Posterior cingulate gyrus (tissue), 11 donors: ENCODE measurements at regions not wholly inside any gene's neighbourhood (a gene's known extent, or its start where the extent isn't known, plus 50 kb on each side); places are given as distances from the start of the nearest gene placed in this dataset.

ENCODE experiments used
- DNase-seq, 10 donors: peaks; one replicate each; pipeline versions ENCODE4 v3.0.0 to v3.0.0-alpha.2; 2020 to 2021; ENCODE audit warnings: mixed read lengths in 3 of 10
- intact Hi-C: fragments of 100-400 bp; cut with DNase I; formaldehyde crosslinking; loops from one replicate; pipeline ENCODE4 v1.15.1; 2023

- intact Hi-C loops, result no loop called here
- DNase-seq, result no peak
Observed at GRCh38 chr2:138985881-138986280, 205.7 kb upstream of the NXPH2 start.

- intact Hi-C loops, result no loop called here
- DNase-seq, result no peak
Observed at GRCh38 chr2:138979131-138979785, 199.1 kb upstream of the NXPH2 start.

GRCh38 chr2:138974651-138975050 lies 194.5 kb upstream of the NXPH2 start:
- intact Hi-C loops, result no loop called here

GRCh38 chr2:138964418-138964817 lies 184.2 kb upstream of the NXPH2 start:
- DNase-seq, result no peak
- intact Hi-C loops, result no loop called here

More at GRCh38 chr2:138974651-138975050, 194.5 kb upstream of the NXPH2 start:
- no peak for DNase-seq

GRCh38 chr2:138962686-138963085 lies 182.5 kb upstream of the NXPH2 start:
- intact Hi-C loops, result no loop called here
- no peak for DNase-seq

- intact Hi-C loops, result no loop called here
Observed at GRCh38 chr2:138960191-138960590, 180.0 kb upstream of the NXPH2 start.

GRCh38 chr2:138959031-138959430 lies 178.8 kb upstream of the NXPH2 start:
- intact Hi-C loops, result no loop called here
- no peak for DNase-seq

More at GRCh38 chr2:138960191-138960590, 180.0 kb upstream of the NXPH2 start:
- DNase-seq, result no peak

GRCh38 chr2:138956116-138956515 lies 175.9 kb upstream of the NXPH2 start:
- DNase-seq, result no peak
- intact Hi-C loops, result no loop called here

GRCh38 chr2:138950486-138950885 lies 170.3 kb upstream of the NXPH2 start:
- intact Hi-C loops, result no loop called here
- DNase-seq, result no peak

GRCh38 chr2:138949517-138949916 lies 169.3 kb upstream of the NXPH2 start:
- no peak for DNase-seq
- intact Hi-C loops, result no loop called here

- peak in 1 of 10 donors; percentile 12 for DNase-seq
- intact Hi-C loops, result no loop called here
Observed at GRCh38 chr2:138948070-138948539, 167.9 kb upstream of the NXPH2 start.

- intact Hi-C loops, result no loop called here
- DNase-seq, result no peak
Observed at GRCh38 chr2:138943470-138943869, 163.3 kb upstream of the NXPH2 start.

GRCh38 chr2:138942466-138942865 lies 162.3 kb upstream of the NXPH2 start:
- intact Hi-C loops, result no loop called here
- DNase-seq, result peak in 1 of 10 donors; percentile 57

GRCh38 chr2:138931284-138932256 lies 151.4 kb upstream of the NXPH2 start:
- intact Hi-C loops, result no loop called here
- DNase-seq, result peak in 3 of 10 donors; percentile 37 to 78 (median 66)

GRCh38 chr2:138930571-138930970 lies 150.4 kb upstream of the NXPH2 start:
- intact Hi-C loops, result no loop called here
- no peak for DNase-seq

- DNase-seq, result no peak
- intact Hi-C loops, result no loop called here
Observed at GRCh38 chr2:138928374-138929021, 148.3 kb upstream of the NXPH2 start.

- DNase-seq, result no peak
- intact Hi-C loops, result no loop called here
Observed at GRCh38 chr2:138922973-138923563, 142.9 kb upstream of the NXPH2 start.

GRCh38 chr2:138919120-138919747 lies 139.0 kb upstream of the NXPH2 start:
- no peak for DNase-seq
- intact Hi-C loops, result no loop called here

- intact Hi-C loops, result no loop called here
- no peak for DNase-seq
Observed at GRCh38 chr2:138910427-138910826, 130.2 kb upstream of the NXPH2 start.

GRCh38 chr2:138906549-138906948 lies 126.4 kb upstream of the NXPH2 start:
- intact Hi-C loops, result no loop called here
- DNase-seq, result no peak
